ENCODE measurements at regions not wholly inside any gene's neighbourhood (a gene's known extent, or its start where the extent isn't known, plus 50 kb on each side); places are given as distances from the start of the nearest gene placed in this dataset.

- Histone ChIP-seq H3K4me3 (ENCODE audit: low read depth in 2 of 2, low read length in 2 of 2) (no peak overlapping the region), H3K27ac (ENCODE audit: low read length) (no peak overlapping the region), H3K27me3 (ENCODE audit: control insufficient read depth, insufficient read depth, low read length) (peaks cover 28% of the 10 kb centered on the region), H3K36me3 (ENCODE audit: control insufficient read depth, insufficient read depth, low read length) (no peaks in the 10 kb centered on the region), H3K4me1 (ENCODE audit: control insufficient read depth, insufficient read depth, low read length) (no peaks in the 10 kb centered on the region), H3K9me3 (ENCODE audit: control insufficient read depth, insufficient read depth, low read depth, low read length) (no peaks in the 10 kb centered on the region)
- no peak for ATAC-seq
- DNase-seq (ENCODE audit: low read depth, low spot score) = no peak
- intact Hi-C loops (cut with micrococcal nuclease; ENCODE audit: unreplicated experiment) (no loop called here), in situ Hi-C loops (cut with HindIII; ENCODE audit: low pct_unique_long_range_greater_than_20kb, low sequenced_read_pairs) (no loop called here)
- TF ChIP-seq, protein P1, sequence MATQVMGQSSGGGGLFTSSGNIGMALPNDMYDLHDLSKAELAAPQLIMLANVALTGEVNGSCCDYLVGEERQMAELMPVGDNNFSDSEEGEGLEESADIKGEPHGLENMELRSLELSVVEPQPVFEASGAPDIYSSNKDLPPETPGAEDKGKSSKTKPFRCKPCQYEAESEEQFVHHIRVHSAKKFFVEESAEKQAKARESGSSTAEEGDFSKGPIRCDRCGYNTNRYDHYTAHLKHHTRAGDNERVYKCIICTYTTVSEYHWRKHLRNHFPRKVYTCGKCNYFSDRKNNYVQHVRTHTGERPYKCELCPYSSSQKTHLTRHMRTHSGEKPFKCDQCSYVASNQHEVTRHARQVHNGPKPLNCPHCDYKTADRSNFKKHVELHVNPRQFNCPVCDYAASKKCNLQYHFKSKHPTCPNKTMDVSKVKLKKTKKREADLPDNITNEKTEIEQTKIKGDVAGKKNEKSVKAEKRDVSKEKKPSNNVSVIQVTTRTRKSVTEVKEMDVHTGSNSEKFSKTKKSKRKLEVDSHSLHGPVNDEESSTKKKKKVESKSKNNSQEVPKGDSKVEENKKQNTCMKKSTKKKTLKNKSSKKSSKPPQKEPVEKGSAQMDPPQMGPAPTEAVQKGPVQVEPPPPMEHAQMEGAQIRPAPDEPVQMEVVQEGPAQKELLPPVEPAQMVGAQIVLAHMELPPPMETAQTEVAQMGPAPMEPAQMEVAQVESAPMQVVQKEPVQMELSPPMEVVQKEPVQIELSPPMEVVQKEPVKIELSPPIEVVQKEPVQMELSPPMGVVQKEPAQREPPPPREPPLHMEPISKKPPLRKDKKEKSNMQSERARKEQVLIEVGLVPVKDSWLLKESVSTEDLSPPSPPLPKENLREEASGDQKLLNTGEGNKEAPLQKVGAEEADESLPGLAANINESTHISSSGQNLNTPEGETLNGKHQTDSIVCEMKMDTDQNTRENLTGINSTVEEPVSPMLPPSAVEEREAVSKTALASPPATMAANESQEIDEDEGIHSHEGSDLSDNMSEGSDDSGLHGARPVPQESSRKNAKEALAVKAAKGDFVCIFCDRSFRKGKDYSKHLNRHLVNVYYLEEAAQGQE (IDR thresholded peaks at IDR 0.05; ENCODE audit: insufficient read depth in 1 of 2, low read depth in 2 of 2, low read length in 1 of 2) = no peak
- no peak for TF ChIP-seq TCF7L2 (IDR thresholded peaks at IDR 0.05; ENCODE audit: low read depth, low read length)
- no peak for TF ChIP-seq CTCF (IDR thresholded peaks at IDR 0.05)
- TF ChIP-seq SIN3A (IDR thresholded peaks at IDR 0.05; ENCODE audit: borderline replicate concordance, insufficient read depth, low read depth, low read length) = no peak
- no peak for TF ChIP-seq POLR2AphosphoS5 (IDR thresholded peaks at IDR 0.05; ENCODE audit: low read depth, low read length)
- ChIA-PET POLR2A (no interaction called here), CTCF (no interaction called here)
- no TSS peak for BruUV-seq (replicated peaks)
Observed at GRCh38 chr3:184479426-184480126, 82.0 kb upstream of the EPHB3 start.

GRCh38 chr3:184480831-184481230 is 80.8 kb upstream of the EPHB3 start:
- Histone ChIP-seq H3K27me3 (ENCODE audit: control insufficient read depth, insufficient read depth, low read length) (peaks cover 25% of the 10 kb centered on the region), H3K4me1 (ENCODE audit: control insufficient read depth, insufficient read depth, low read length) (no peaks in the 10 kb centered on the region), H3K4me3 (ENCODE audit: low read depth in 2 of 2, low read length in 2 of 2) (no peak overlapping the region), H3K27ac (ENCODE audit: low read length) (no peak overlapping the region), H3K36me3 (ENCODE audit: control insufficient read depth, insufficient read depth, low read length) (no peaks in the 10 kb centered on the region), H3K9me3 (ENCODE audit: control insufficient read depth, insufficient read depth, low read depth, low read length) (no peaks in the 10 kb centered on the region)
- no peak for TF ChIP-seq POLR2AphosphoS5 (IDR thresholded peaks at IDR 0.05; ENCODE audit: low read depth, low read length)
- TF ChIP-seq, protein P1 (IDR thresholded peaks at IDR 0.05; ENCODE audit: insufficient read depth in 1 of 2, low read depth in 2 of 2, low read length in 1 of 2) = no peak
- TF ChIP-seq TCF7L2 (IDR thresholded peaks at IDR 0.05; ENCODE audit: low read depth, low read length) = no peak
- TF ChIP-seq CTCF (IDR thresholded peaks at IDR 0.05) = no peak
- no peak for TF ChIP-seq SIN3A (IDR thresholded peaks at IDR 0.05; ENCODE audit: borderline replicate concordance, insufficient read depth, low read depth, low read length)
- DNase-seq (ENCODE audit: low read depth, low spot score) (no peak), ATAC-seq (no peak)
- in situ Hi-C loops (cut with HindIII; ENCODE audit: low pct_unique_long_range_greater_than_20kb, low sequenced_read_pairs) (no loop called here), intact Hi-C loops (cut with micrococcal nuclease; ENCODE audit: unreplicated experiment) (no loop called here)
- ChIA-PET CTCF (no interaction called here), POLR2A (no interaction called here)
- BruUV-seq (replicated peaks) = no TSS peak
